ENCODE measurements at regions not wholly inside any gene's neighbourhood (a gene's known extent, or its start where the extent isn't known, plus 50 kb on each side); places are given as distances from the start of the nearest gene placed in this dataset.
"Not testable (repeated sequence)": the region's sequence is repeated elsewhere in the genome, so short reads cannot be mapped to it uniquely, and the experiment has no call there.

- DNase-seq (ENCODE audit: low read depth in 2 of 3, low spot score in 1 of 3), result no peak
Observed at GRCh38 chr1:67908250-67908936, 75.1 kb upstream of the GNG12 start.

GRCh38 chr1:67907467-67907866, 74.2 kb upstream of the GNG12 start:
- DNase-seq (ENCODE audit: low read depth in 2 of 3, low spot score in 1 of 3), result not testable (repeated sequence)

GRCh38 chr1:67906015-67906414, 72.7 kb upstream of the GNG12 start:
- DNase-seq (ENCODE audit: low read depth in 2 of 3, low spot score in 1 of 3), result not testable (repeated sequence)

- DNase-seq (ENCODE audit: low read depth in 2 of 3, low spot score in 1 of 3), result not testable (repeated sequence)
Observed at GRCh38 chr1:67902546-67903223, 69.4 kb upstream of the GNG12 start.

- DNase-seq (ENCODE audit: low read depth in 2 of 3, low spot score in 1 of 3), result no peak
Observed at GRCh38 chr1:67898033-67898726, 64.9 kb upstream of the GNG12 start.

GRCh38 chr1:67897270-67897949, 64.1 kb upstream of the GNG12 start:
- no peak for DNase-seq (ENCODE audit: low read depth in 2 of 3, low spot score in 1 of 3)

- DNase-seq (ENCODE audit: low read depth in 2 of 3, low spot score in 1 of 3), result no peak
Observed at GRCh38 chr1:67896826-67897225, 63.6 kb upstream of the GNG12 start.

- no peak for DNase-seq (ENCODE audit: low read depth in 2 of 3, low spot score in 1 of 3)
Observed at GRCh38 chr1:67894981-67895735, 61.9 kb upstream of the GNG12 start.

- no peak for DNase-seq (ENCODE audit: low read depth in 2 of 3, low spot score in 1 of 3)
Observed at GRCh38 chr1:67893126-67893495, 59.8 kb upstream of the GNG12 start.

GRCh38 chr1:67892476-67893125, 59.3 kb upstream of the GNG12 start:
- DNase-seq (ENCODE audit: low read depth in 2 of 3, low spot score in 1 of 3), result no peak

GRCh38 chr1:67890857-67891256, 57.6 kb upstream of the GNG12 start:
- no peak for DNase-seq (ENCODE audit: low read depth in 2 of 3, low spot score in 1 of 3)

GRCh38 chr1:67889953-67890567, 56.8 kb upstream of the GNG12 start:
- DNase-seq (ENCODE audit: low read depth in 2 of 3, low spot score in 1 of 3), result peak in 2 of 3 donors; percentile 2 to 3

- DNase-seq (ENCODE audit: low read depth in 2 of 3, low spot score in 1 of 3), result no peak
Observed at GRCh38 chr1:67889466-67889865, 56.2 kb upstream of the GNG12 start.

GRCh38 chr1:67888216-67889106, 55.2 kb upstream of the GNG12 start:
- no peak for DNase-seq (ENCODE audit: low read depth in 2 of 3, low spot score in 1 of 3)

- DNase-seq (ENCODE audit: low read depth in 2 of 3, low spot score in 1 of 3), result no peak
Observed at GRCh38 chr1:67887146-67887545, 53.9 kb upstream of the GNG12 start.

- no peak for DNase-seq (ENCODE audit: low read depth in 2 of 3, low spot score in 1 of 3)
Observed at GRCh38 chr1:67886076-67886475, 52.8 kb upstream of the GNG12 start.

GRCh38 chr1:67883069-67883468, 49.8 kb upstream of the GNG12 start:
- DNase-seq (ENCODE audit: low read depth in 2 of 3, low spot score in 1 of 3), result no peak

Measured in stimulated activated CD4-positive, alpha-beta T cell treated with anti-CD3 and anti-CD28 coated beads, Interleukin-12 subunit alpha, Interleukin-12 subunit beta, amount 100 ng/mL, for 48 hours (primary cell).